WTC11 (cell line): ENCODE measurements at regions not wholly inside any gene's neighbourhood (a gene's known extent, or its start where the extent isn't known, plus 50 kb on each side); places are given as distances from the start of the nearest gene placed in this dataset.

ENCODE experiments used
- ATF3 ChIP-seq: sonication (generic); formaldehyde crosslinking; conservative IDR thresholded peaks from 2 replicates; pipeline ENCODE4 v1.8.1; 2022; ENCODE audit warnings: mild to moderate bottlenecking, missing genetic modification reagents
- CBFB ChIP-seq: sonication (generic); formaldehyde crosslinking; IDR thresholded peaks from 2 replicates; pipeline ENCODE4 v1.8.1; 2022; ENCODE audit warnings: mild to moderate bottlenecking, low read depth, missing genetic modification reagents
- CTCF ChIP-seq: fragments of 200-600 bp; IDR thresholded peaks from 2 replicates; pipeline ENCODE4 v1.8.0; 2022; ENCODE audit warnings: antibody characterized with exemption
- SP1 ChIP-seq: sonication (generic); formaldehyde crosslinking; conservative IDR thresholded peaks from 2 replicates; pipeline ENCODE4 v1.8.1; 2022; ENCODE audit warnings: missing genetic modification reagents
- USF2 ChIP-seq: sonication (generic); formaldehyde crosslinking; IDR thresholded peaks from 2 replicates; pipeline ENCODE4 v1.8.1; 2023; ENCODE audit warnings: mild to moderate bottlenecking, missing genetic modification reagents, moderate library complexity
- ZNF317 ChIP-seq: sonication (generic); formaldehyde crosslinking; IDR thresholded peaks from 2 replicates; pipeline ENCODE4 v1.8.1; 2023; ENCODE audit warnings: low read depth, mild to moderate bottlenecking, moderate library complexity, missing genetic modification reagents, borderline replicate concordance

- no peak for TF ChIP-seq SP1
- no peak for TF ChIP-seq CBFB
- no peak for TF ChIP-seq CTCF
- no peak for TF ChIP-seq USF2 (CRISPR knock-in tag)
- no peak for TF ChIP-seq ZNF317 (CRISPR knock-in tag)
- TF ChIP-seq ATF3 (CRISPR knock-in tag) = no peak
These were observed 86.2 kb upstream of the KIT start for GRCh38 chr4:54571293-54572151.
